H1 (cell line): ENCODE measurements at regions not wholly inside any gene's neighbourhood (a gene's known extent, or its start where the extent isn't known, plus 50 kb on each side); places are given as distances from the start of the nearest gene placed in this dataset.

Source experiments
- CTCF ChIA-PET: fragments of 300-600 bp; sonication (Branson Sonifier 250); formaldehyde crosslinking; loops from one replicate; lab custom pipeline; 2021; ENCODE audit not compliant: partially characterized antibody; lab: Charles Lee
- POLR2A ChIA-PET: fragments of 300-600 bp; sonication (Branson Sonifier 250); formaldehyde crosslinking; loops from one replicate; lab custom pipeline; 2021; ENCODE audit warnings: inconsistent platforms; ENCODE audit not compliant: partially characterized antibody; lab: Charles Lee
- DNase-seq, 2 experiments: peaks; one replicate each; pipeline versions ENCODE4 v3.0.0 to v3.0.0-alpha.2; 2010 to 2022; ENCODE audit warnings: low spot score in 2 of 2, low read depth in 1 of 2, mixed read lengths in 1 of 2
- FAIRE-seq: peaks from 2 replicates; lab custom pipeline; 2011; peaks lifted over from hg19 to GRCh38; lab: Jason Lieb, UNC
- H2AFZ ChIP-seq: 2 replicates; pipeline ENCODE4 v1.8.1; 2012; ENCODE audit warnings: low read length, inconsistent platforms
- H2AK5ac ChIP-seq: 2 replicates; pipeline ENCODE4 v1.6.1; 2013; ENCODE audit warnings: low read depth, low read length
- H2BK120ac ChIP-seq: replicated peaks from 2 replicates; pipeline ENCODE3; 2013; ENCODE audit warnings: low read depth, low read length, inconsistent platforms
- H2BK12ac ChIP-seq: 2 replicates; pipeline ENCODE4 v1.6.1; 2013; ENCODE audit warnings: low read depth, low read length
- H2BK15ac ChIP-seq: 2 replicates; pipeline ENCODE4 v1.6.1; 2013; ENCODE audit warnings: low read length
- H2BK20ac ChIP-seq: 2 replicates; pipeline ENCODE4 v1.6.1; 2013; ENCODE audit warnings: low read length
- H2BK5ac ChIP-seq: 2 replicates; pipeline ENCODE4 v1.6.1; 2013; ENCODE audit warnings: low read depth, low read length
- H3K14ac ChIP-seq: 2 replicates; pipeline ENCODE4 v1.6.1; 2013; ENCODE audit warnings: inconsistent platforms; ENCODE audit not compliant: insufficient read length
- H3K18ac ChIP-seq: 2 replicates; pipeline ENCODE4 v1.6.1; 2013; ENCODE audit warnings: low read length; ENCODE audit errors: extremely low read depth
- H3K23ac ChIP-seq: 2 replicates; pipeline ENCODE4 v1.6.1; 2013; ENCODE audit warnings: inconsistent platforms; ENCODE audit not compliant: insufficient read length
- H3K23me2 ChIP-seq: 2 replicates; pipeline ENCODE4 v1.6.1; 2013; ENCODE audit warnings: low read depth, low read length
- H3K27ac ChIP-seq: 2 replicates; pipeline ENCODE4 v1.6.1; 2011; ENCODE audit warnings: low read depth, low read length, inconsistent platforms
- H3K27me3 ChIP-seq, 4 experiments: replicated peaks in 1 of 4; 1 replicate in 1 of 4; 2 replicates in 3 of 4; pipeline versions ENCODE4 v1.6.1 to v1.8.1; 2011 to 2013; ENCODE audit warnings: low read length in 3 of 4, mild to moderate bottlenecking in 3 of 4, inconsistent platforms in 2 of 4, mixed read lengths in 2 of 4, moderate library complexity in 1 of 4; ENCODE audit not compliant: control insufficient read depth in 3 of 4, insufficient read depth in 3 of 4; ENCODE audit errors: extremely low read depth in 1 of 4
- H3K36me3 ChIP-seq, 4 experiments: 2 replicates each; pipeline versions ENCODE4 v1.6.1 to v1.8.1; 2011 to 2013; ENCODE audit warnings: mild to moderate bottlenecking in 4 of 4, low read length in 3 of 4, moderate library complexity in 2 of 4, control low read depth in 1 of 4, inconsistent platforms in 1 of 4; ENCODE audit not compliant: insufficient read depth in 4 of 4, control insufficient read depth in 2 of 4
- H3K4ac ChIP-seq: replicated peaks from 2 replicates; pipeline ENCODE3; 2013; ENCODE audit warnings: low read length, low read depth, mixed read lengths, inconsistent platforms; ENCODE audit not compliant: insufficient read length
- H3K4me1 ChIP-seq, 4 experiments: replicated peaks in 1 of 4; 1 replicate in 1 of 4; 2 replicates in 3 of 4; pipeline versions ENCODE4 v1.6.1 to v1.8.1; 2011 to 2013; ENCODE audit warnings: low read length in 3 of 4, inconsistent platforms in 2 of 4, mixed read lengths in 1 of 4; ENCODE audit not compliant: insufficient read depth in 4 of 4, control insufficient read depth in 3 of 4
- H3K4me2 ChIP-seq, 2 experiments: 2 replicates each; pipeline versions ENCODE4 v1.6.1 to v1.8.1; 2011 to 2013; ENCODE audit warnings: low read depth in 2 of 2, low read length in 2 of 2, control low read depth in 1 of 2, inconsistent platforms in 1 of 2, mild to moderate bottlenecking in 1 of 2; ENCODE audit not compliant: insufficient read depth in 1 of 2
- H3K4me3 ChIP-seq, 4 experiments: fragments of 200-600, 300-600 bp in 1 of 4; sonication (generic), shearing (Covaris generic), sonication (Bioruptor Twin) in 1 of 4; 2 replicates each; pipeline versions ENCODE4 v1.5.1 to v1.8.1; 2011 to 2016; ENCODE audit warnings: low read length in 4 of 4, low read depth in 3 of 4, control low read depth in 2 of 4, inconsistent platforms in 2 of 4, mild to moderate bottlenecking in 2 of 4, mixed read lengths in 1 of 4, moderate library complexity in 1 of 4; ENCODE audit not compliant: insufficient read depth in 2 of 4; ENCODE audit errors: extremely low read depth in 1 of 4
- H3K56ac ChIP-seq: replicated peaks from 2 replicates; pipeline ENCODE3; 2013; ENCODE audit warnings: low read depth, mild to moderate bottlenecking, mixed read lengths, low read length, inconsistent platforms; ENCODE audit not compliant: insufficient read length
- H3K79me1 ChIP-seq: 2 replicates; pipeline ENCODE4 v1.6.1; 2013; ENCODE audit warnings: low read depth, low read length, control low read depth
- H3K79me2 ChIP-seq, 2 experiments: 2 replicates each; pipeline versions ENCODE4 v1.6.1 to v1.8.1; 2012 to 2013; ENCODE audit warnings: low read length in 2 of 2, mild to moderate bottlenecking in 2 of 2, inconsistent platforms in 1 of 2; ENCODE audit not compliant: insufficient read depth in 2 of 2, control insufficient read depth in 1 of 2
- H3K9ac ChIP-seq, 4 experiments: replicated peaks in 1 of 4; 1 replicate in 1 of 4; 2 replicates in 3 of 4; pipeline versions ENCODE4 v1.6.1 to v1.8.1; 2011 to 2013; ENCODE audit warnings: low read depth in 3 of 4, low read length in 3 of 4, control low read depth in 2 of 4, mild to moderate bottlenecking in 2 of 4, moderate library complexity in 2 of 4, inconsistent platforms in 1 of 4; ENCODE audit errors: extremely low read depth in 1 of 4
- H3K9me3 ChIP-seq, 2 experiments: 2 replicates each; pipeline versions ENCODE4 v1.6.1 to v1.8.1; 2012 to 2013; ENCODE audit warnings: mild to moderate bottlenecking in 2 of 2, moderate library complexity in 2 of 2, control low read depth in 1 of 2, inconsistent platforms in 1 of 2, low read depth in 1 of 2, low read length in 1 of 2, mixed read lengths in 1 of 2; ENCODE audit not compliant: insufficient read depth in 2 of 2
- H4K20me1 ChIP-seq, 2 experiments: replicated peaks in 1 of 2; 2 replicates each; pipeline versions ENCODE3 to v1.8.1; 2011 to 2013; ENCODE audit warnings: inconsistent platforms in 2 of 2, low read length in 2 of 2, mild to moderate bottlenecking in 1 of 2; ENCODE audit not compliant: insufficient read depth in 2 of 2, control insufficient read depth in 1 of 2
- H4K5ac ChIP-seq: 2 replicates; pipeline ENCODE4 v1.6.1; 2013; ENCODE audit warnings: low read length, low read depth, mixed read lengths, inconsistent platforms; ENCODE audit not compliant: insufficient read length
- H4K8ac ChIP-seq: 2 replicates; pipeline ENCODE4 v1.8.0; 2013; ENCODE audit warnings: mild to moderate bottlenecking, moderate library complexity, low read length, inconsistent platforms; ENCODE audit not compliant: insufficient read depth; ENCODE audit errors: extremely low read depth
- H4K91ac ChIP-seq: replicated peaks from 2 replicates; pipeline ENCODE3; 2013; ENCODE audit warnings: low read length, mixed read lengths, inconsistent platforms; ENCODE audit not compliant: insufficient read length
- CEBPB ChIP-seq: IDR thresholded peaks from 2 replicates; pipeline ENCODE4 v1.6.1; 2012; ENCODE audit warnings: low read depth, low read length
- EZH2 ChIP-seq: fragments of 200-600 bp; sonication (generic); IDR thresholded peaks from 2 replicates; pipeline ENCODE4 v1.7.1; 2012; ENCODE audit warnings: low read depth, mild to moderate bottlenecking, moderate library complexity, low read length, inconsistent platforms; ENCODE audit not compliant: severe bottlenecking
- HDAC2 ChIP-seq, 2 experiments: fragments of 300-600 bp in 1 of 2; sonication (generic) in 1 of 2; IDR thresholded peaks; 2 replicates each; pipeline ENCODE4 v1.6.1; 2011 to 2012; ENCODE audit warnings: low read depth in 2 of 2, low read length in 2 of 2, mild to moderate bottlenecking in 2 of 2, moderate library complexity in 2 of 2, borderline replicate concordance in 1 of 2, inconsistent platforms in 1 of 2
- JUN ChIP-seq: IDR thresholded peaks from 2 replicates; pipeline ENCODE4 v1.6.1; 2011; ENCODE audit warnings: low read depth, mild to moderate bottlenecking, improper control_type of control experiment, low read length
- MAFK ChIP-seq: IDR thresholded peaks from 2 replicates; pipeline ENCODE4 v1.6.1; 2012; ENCODE audit warnings: low read depth, mild to moderate bottlenecking, improper control_type of control experiment, low read length
- RXRA ChIP-seq: IDR thresholded peaks from 2 replicates; pipeline ENCODE4 v1.6.1; 2011; ENCODE audit warnings: low read depth, mild to moderate bottlenecking, low read length, moderate library complexity; ENCODE audit not compliant: insufficient read depth
- SIX5 ChIP-seq: IDR thresholded peaks from 2 replicates; pipeline ENCODE4 v1.6.1; 2011; ENCODE audit warnings: mild to moderate bottlenecking, low read depth, low read length
- USF2 ChIP-seq: IDR thresholded peaks from 2 replicates; pipeline ENCODE4 v1.6.1; 2011; ENCODE audit warnings: low read length, improper control_type of control experiment
- ZNF274 ChIP-seq: IDR thresholded peaks from 2 replicates; pipeline ENCODE4 v1.7.0; 2012; ENCODE audit warnings: low read length, borderline replicate concordance; ENCODE audit errors: extremely low read depth
- WGBS, 2 experiments: shearing (Covaris generic) in 1 of 2; methylation state at CpG; one replicate each; pipeline versions ENCODE4 v1.1.6 to v1.1.7; 2013 to 2015; ENCODE audit warnings: low lambda C conversion rate in 2 of 2, mixed read lengths in 2 of 2, inconsistent platforms in 1 of 2, low coverage in 1 of 2, missing lambda C conversion rate in 1 of 2; ENCODE audit not compliant: insufficient replicate concordance in 2 of 2, insufficient coverage in 1 of 2, insufficient read length in 1 of 2; ENCODE audit errors: extremely low coverage in 1 of 2, missing lambda C conversion rate in 1 of 2; 5-methylcytosine and 5-hydroxymethylcytosine counted together

DNA sequence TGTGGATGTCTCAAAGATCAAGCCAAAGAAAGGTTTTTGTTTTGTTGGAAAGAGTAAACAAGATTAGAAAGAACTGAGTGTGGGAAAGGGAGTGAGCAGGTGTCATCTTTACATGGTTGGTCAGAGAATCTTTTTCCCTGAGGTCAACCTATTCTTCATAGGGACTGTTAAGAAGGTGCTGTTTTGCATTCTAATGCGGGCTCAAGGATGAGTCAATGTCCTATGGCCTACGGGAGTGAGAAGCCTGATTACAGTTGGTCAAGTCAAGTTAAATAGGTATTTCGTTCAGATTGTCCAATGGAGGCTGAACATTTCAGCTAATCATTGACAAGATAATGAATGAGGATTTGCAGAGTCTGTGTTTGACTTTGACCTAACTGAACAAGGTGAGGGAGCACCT is 491.2 kb upstream of the PDZRN3 start:
- no peak overlapping the region for H2BK120ac ChIP-seq
- H3K56ac ChIP-seq, result no peak overlapping the region
- no peak overlapping the region for H3K14ac ChIP-seq
- no peak overlapping the region for H2BK15ac ChIP-seq
- H2BK20ac ChIP-seq, result no peak overlapping the region
- no peak overlapping the region for H4K91ac ChIP-seq
- H3K27me3 ChIP-seq, result no peaks in the 10 kb centered on the region
- FAIRE-seq (no peak), DNase-seq (no peak)
- ChIA-PET POLR2A (no interaction called here), CTCF (interaction anchor here (0.9 kb wide), 1 partner anchor 18 kb away, joined by 3 read pairs; no protein-coding TSS in a partner anchor)
- no peaks in the 10 kb centered on the region for H3K36me3 ChIP-seq
- H3K4me3 ChIP-seq, result no peak overlapping the region
- H2AFZ ChIP-seq, result no peak overlapping the region
- no peak overlapping the region for H3K9ac ChIP-seq
- H3K4me2 ChIP-seq, result no peak overlapping the region
- H3K27ac ChIP-seq, result no peak overlapping the region
- no peak overlapping the region for H4K5ac ChIP-seq
- no peak overlapping the region for H4K8ac ChIP-seq
- no peaks in the 10 kb centered on the region for H4K20me1 ChIP-seq
- no peak overlapping the region for H3K18ac ChIP-seq
- H2AK5ac ChIP-seq, result no peak overlapping the region
- WGBS, 2 experiments, result 89% methylated on average over 3 of the region's 3 CpGs; no CpG with 5 or more reads in 1 of the 2 experiments
- no peaks in the 10 kb centered on the region for H3K4me1 ChIP-seq
- H3K79me1 ChIP-seq, result no peaks in the 10 kb centered on the region
- no peaks in the 10 kb centered on the region for H3K79me2 ChIP-seq
- peaks cover 2 to 4% of the 10 kb centered on the region in 2 experiments; a peak in 2 of 4 replicates for H3K9me3 ChIP-seq
- no peak overlapping the region for H3K23ac ChIP-seq
- H2BK12ac ChIP-seq, result no peak overlapping the region
- no peak overlapping the region for H3K4ac ChIP-seq
- H3K23me2 ChIP-seq, result peaks cover 1% of the 10 kb centered on the region; the same call in 1 of the 2 replicates
- H2BK5ac ChIP-seq, result no peak overlapping the region
- TF ChIP-seq HDAC2 (IDR thresholded peaks at IDR 0.05; ENCODE audit: borderline replicate concordance in 1 of 2, low read depth in 2 of 2, low read length in 2 of 2), result no peak
- TF ChIP-seq ZNF274, result no peak
- TF ChIP-seq SIX5, result no peak
- TF ChIP-seq MAFK, result no peak
- TF ChIP-seq EZH2, result no peak
- TF ChIP-seq CEBPB, result no peak
- TF ChIP-seq JUN, result no peak
- no peak for TF ChIP-seq USF2
- TF ChIP-seq RXRA, result no peak
